ENCODE measurements at regions not wholly inside any gene's neighbourhood (a gene's known extent, or its start where the extent isn't known, plus 50 kb on each side); places are given as distances from the start of the nearest gene placed in this dataset.
"Not testable (repeated sequence)": the region's sequence is repeated elsewhere in the genome, so short reads cannot be mapped to it uniquely, and the experiment has no call there.

- Histone ChIP-seq H3K36me3 (ENCODE audit: control insufficient read depth, insufficient read depth, low read length) (no peaks in the 10 kb centered on the region), H3K4me3 (ENCODE audit: low read length) (no peak overlapping the region), H3K27me3 (ENCODE audit: control insufficient read depth, insufficient read depth, low read length) (no peaks in the 10 kb centered on the region), H3K9ac (ENCODE audit: low read length) (no peak overlapping the region), H3K4me1 (ENCODE audit: control insufficient read depth, insufficient read depth, low read length) (no peaks in the 10 kb centered on the region), H3K27ac (ENCODE audit: low read depth, low read length) (no peak overlapping the region)
These were observed 288.8 kb upstream of the TGFBR2 start for GRCh38 chr3:30317561-30317960.

- H3K27me3 ChIP-seq (ENCODE audit: control insufficient read depth, insufficient read depth, low read length) = no peaks in the 10 kb centered on the region
- no peaks in the 10 kb centered on the region for H3K36me3 ChIP-seq (ENCODE audit: control insufficient read depth, insufficient read depth, low read length)
- no peak overlapping the region for H3K4me3 ChIP-seq (ENCODE audit: low read length)
- no peak overlapping the region for H3K9ac ChIP-seq (ENCODE audit: low read length)
- H3K27ac ChIP-seq (ENCODE audit: low read depth, low read length) = no peak overlapping the region
- H3K4me1 ChIP-seq (ENCODE audit: control insufficient read depth, insufficient read depth, low read length) = no peaks in the 10 kb centered on the region
These were observed 288.3 kb upstream of the TGFBR2 start for GRCh38 chr3:30318110-30318509.

- Histone ChIP-seq H3K4me3 (ENCODE audit: low read length) (no peak overlapping the region), H3K27ac (ENCODE audit: low read depth, low read length) (no peak overlapping the region), H3K36me3 (ENCODE audit: control insufficient read depth, insufficient read depth, low read length) (no peaks in the 10 kb centered on the region), H3K9ac (ENCODE audit: low read length) (no peak overlapping the region), H3K4me1 (ENCODE audit: control insufficient read depth, insufficient read depth, low read length) (peaks cover 6% of the 10 kb centered on the region), H3K27me3 (ENCODE audit: control insufficient read depth, insufficient read depth, low read length) (no peaks in the 10 kb centered on the region)
These were observed 286.7 kb upstream of the TGFBR2 start for GRCh38 chr3:30319713-30320112.

- H3K9ac ChIP-seq (ENCODE audit: low read length) = no peak overlapping the region
- no peak overlapping the region for H3K27ac ChIP-seq (ENCODE audit: low read depth, low read length)
- no peaks in the 10 kb centered on the region for H3K36me3 ChIP-seq (ENCODE audit: control insufficient read depth, insufficient read depth, low read length)
- H3K4me3 ChIP-seq (ENCODE audit: low read length) = no peak overlapping the region
- no peaks in the 10 kb centered on the region for H3K27me3 ChIP-seq (ENCODE audit: control insufficient read depth, insufficient read depth, low read length)
- H3K4me1 ChIP-seq (ENCODE audit: control insufficient read depth, insufficient read depth, low read length) = peaks cover 6% of the 10 kb centered on the region
These were observed 286.0 kb upstream of the TGFBR2 start for GRCh38 chr3:30320392-30320791.

GRCh38 chr3:30321065-30321464, 285.3 kb upstream of the TGFBR2 start:
- H3K27me3 ChIP-seq (ENCODE audit: control insufficient read depth, insufficient read depth, low read length) = no peaks in the 10 kb centered on the region
- no peak overlapping the region for H3K4me3 ChIP-seq (ENCODE audit: low read length)
- no peak overlapping the region for H3K27ac ChIP-seq (ENCODE audit: low read depth, low read length)
- H3K36me3 ChIP-seq (ENCODE audit: control insufficient read depth, insufficient read depth, low read length) = no peaks in the 10 kb centered on the region
- H3K9ac ChIP-seq (ENCODE audit: low read length) = no peak overlapping the region
- H3K4me1 ChIP-seq (ENCODE audit: control insufficient read depth, insufficient read depth, low read length) = peaks cover 6% of the 10 kb centered on the region

- H3K4me1 ChIP-seq (ENCODE audit: control insufficient read depth, insufficient read depth, low read length); H3K9ac ChIP-seq (ENCODE audit: low read length); H3K27ac ChIP-seq (ENCODE audit: low read depth, low read length); H3K27me3 ChIP-seq (ENCODE audit: control insufficient read depth, insufficient read depth, low read length); H3K4me3 ChIP-seq (ENCODE audit: low read length); H3K36me3 ChIP-seq (ENCODE audit: control insufficient read depth, insufficient read depth, low read length): not testable (repeated sequence)
These were observed 282.8 kb upstream of the TGFBR2 start for GRCh38 chr3:30323649-30324048.

GRCh38 chr3:30324587-30324986, 281.8 kb upstream of the TGFBR2 start:
- H3K27ac ChIP-seq (ENCODE audit: low read depth, low read length) = peak overlapping the region; percentile 38
- no peaks in the 10 kb centered on the region for H3K36me3 ChIP-seq (ENCODE audit: control insufficient read depth, insufficient read depth, low read length)
- no peak overlapping the region for H3K9ac ChIP-seq (ENCODE audit: low read length)
- peaks cover 6% of the 10 kb centered on the region for H3K4me1 ChIP-seq (ENCODE audit: control insufficient read depth, insufficient read depth, low read length)
- no peak overlapping the region for H3K4me3 ChIP-seq (ENCODE audit: low read length)
- H3K27me3 ChIP-seq (ENCODE audit: control insufficient read depth, insufficient read depth, low read length) = no peaks in the 10 kb centered on the region

GRCh38 chr3:30327976-30328375, 278.4 kb upstream of the TGFBR2 start:
- H3K4me3 ChIP-seq (ENCODE audit: low read length); H3K9ac ChIP-seq (ENCODE audit: low read length); H3K4me1 ChIP-seq (ENCODE audit: control insufficient read depth, insufficient read depth, low read length); H3K27ac ChIP-seq (ENCODE audit: low read depth, low read length); H3K36me3 ChIP-seq (ENCODE audit: control insufficient read depth, insufficient read depth, low read length); H3K27me3 ChIP-seq (ENCODE audit: control insufficient read depth, insufficient read depth, low read length): not testable (repeated sequence)

GRCh38 chr3:30328935-30329334, 277.5 kb upstream of the TGFBR2 start:
- H3K9ac ChIP-seq (ENCODE audit: low read length); H3K4me3 ChIP-seq (ENCODE audit: low read length); H3K4me1 ChIP-seq (ENCODE audit: control insufficient read depth, insufficient read depth, low read length); H3K27me3 ChIP-seq (ENCODE audit: control insufficient read depth, insufficient read depth, low read length); H3K27ac ChIP-seq (ENCODE audit: low read depth, low read length); H3K36me3 ChIP-seq (ENCODE audit: control insufficient read depth, insufficient read depth, low read length): not testable (repeated sequence)

GRCh38 chr3:30331519-30331918, 274.9 kb upstream of the TGFBR2 start:
- H3K36me3 ChIP-seq (ENCODE audit: control insufficient read depth, insufficient read depth, low read length) = no peaks in the 10 kb centered on the region

GRCh38 chr3:30332196-30333021, 274.0 kb upstream of the TGFBR2 start:
- H3K36me3 ChIP-seq (ENCODE audit: control insufficient read depth, insufficient read depth, low read length) = no peaks in the 10 kb centered on the region
- H3K9ac ChIP-seq (ENCODE audit: low read length) = no peak overlapping the region
- H3K4me1 ChIP-seq (ENCODE audit: control insufficient read depth, insufficient read depth, low read length) = no peaks in the 10 kb centered on the region
- H3K4me3 ChIP-seq (ENCODE audit: low read length) = no peak overlapping the region
- no peak overlapping the region for H3K27ac ChIP-seq (ENCODE audit: low read depth, low read length)
- H3K27me3 ChIP-seq (ENCODE audit: control insufficient read depth, insufficient read depth, low read length) = no peaks in the 10 kb centered on the region

More at GRCh38 chr3:30331519-30331918, 274.9 kb upstream of the TGFBR2 start:
- Histone ChIP-seq H3K27me3 (ENCODE audit: control insufficient read depth, insufficient read depth, low read length) (no peaks in the 10 kb centered on the region), H3K9ac (ENCODE audit: low read length) (no peak overlapping the region), H3K4me1 (ENCODE audit: control insufficient read depth, insufficient read depth, low read length) (no peaks in the 10 kb centered on the region), H3K27ac (ENCODE audit: low read depth, low read length) (no peak overlapping the region), H3K4me3 (ENCODE audit: low read length) (no peak overlapping the region)

- no peak overlapping the region for H3K9ac ChIP-seq (ENCODE audit: low read length)
These were observed 273.3 kb upstream of the TGFBR2 start for GRCh38 chr3:30333143-30333542.

GRCh38 chr3:30333903-30334302, 272.5 kb upstream of the TGFBR2 start:
- H3K9ac ChIP-seq (ENCODE audit: low read length) = no peak overlapping the region

More at GRCh38 chr3:30333143-30333542, 273.3 kb upstream of the TGFBR2 start:
- no peak overlapping the region for H3K4me3 ChIP-seq (ENCODE audit: low read length)
- no peaks in the 10 kb centered on the region for H3K27me3 ChIP-seq (ENCODE audit: control insufficient read depth, insufficient read depth, low read length)
- H3K36me3 ChIP-seq (ENCODE audit: control insufficient read depth, insufficient read depth, low read length) = no peaks in the 10 kb centered on the region
- H3K27ac ChIP-seq (ENCODE audit: low read depth, low read length) = no peak overlapping the region
- no peaks in the 10 kb centered on the region for H3K4me1 ChIP-seq (ENCODE audit: control insufficient read depth, insufficient read depth, low read length)

More at GRCh38 chr3:30333903-30334302, 272.5 kb upstream of the TGFBR2 start:
- Histone ChIP-seq H3K4me3 (ENCODE audit: low read length) (no peak overlapping the region), H3K27ac (ENCODE audit: low read depth, low read length) (no peak overlapping the region), H3K27me3 (ENCODE audit: control insufficient read depth, insufficient read depth, low read length) (no peaks in the 10 kb centered on the region), H3K36me3 (ENCODE audit: control insufficient read depth, insufficient read depth, low read length) (no peaks in the 10 kb centered on the region), H3K4me1 (ENCODE audit: control insufficient read depth, insufficient read depth, low read length) (no peaks in the 10 kb centered on the region)

Data from rectal smooth muscle tissue (tissue), 1 donor.